RWPE1 (cell line): ENCODE measurements at regions not wholly inside any gene's neighbourhood (a gene's known extent, or its start where the extent isn't known, plus 50 kb on each side); places are given as distances from the start of the nearest gene placed in this dataset.

Source experiments
- CTCF ChIA-PET: fragments of 350-600 bp; sonication (Branson Sonifier 250); formaldehyde crosslinking; extraction: SDS; loops from one replicate; lab custom pipeline; 2021; lab: Yijun Ruan, JAX
- POLR2A ChIA-PET: fragments of 400-600 bp; formaldehyde crosslinking; extraction: SDS; loops from one replicate; lab custom pipeline; 2020; ENCODE audit warnings: antibody characterized with exemption; ENCODE audit not compliant: low non-redundant PET; lab: Yijun Ruan, JAX
- DNase-seq: peaks from one replicate; pipeline ENCODE4 v3.0.0; 2012; ENCODE audit warnings: low spot score
- H3K27ac ChIP-seq: fragments of 450-650 bp; 2 replicates; pipeline ENCODE4 v1.5.1; 2017
- TF ChIP-seq, protein P1 (sequence below): fragments of 450-650 bp; conservative IDR thresholded peaks from 2 replicates; pipeline ENCODE4 v1.5.1; 2017; ENCODE audit warnings: low read depth, mild to moderate bottlenecking

DNA sequence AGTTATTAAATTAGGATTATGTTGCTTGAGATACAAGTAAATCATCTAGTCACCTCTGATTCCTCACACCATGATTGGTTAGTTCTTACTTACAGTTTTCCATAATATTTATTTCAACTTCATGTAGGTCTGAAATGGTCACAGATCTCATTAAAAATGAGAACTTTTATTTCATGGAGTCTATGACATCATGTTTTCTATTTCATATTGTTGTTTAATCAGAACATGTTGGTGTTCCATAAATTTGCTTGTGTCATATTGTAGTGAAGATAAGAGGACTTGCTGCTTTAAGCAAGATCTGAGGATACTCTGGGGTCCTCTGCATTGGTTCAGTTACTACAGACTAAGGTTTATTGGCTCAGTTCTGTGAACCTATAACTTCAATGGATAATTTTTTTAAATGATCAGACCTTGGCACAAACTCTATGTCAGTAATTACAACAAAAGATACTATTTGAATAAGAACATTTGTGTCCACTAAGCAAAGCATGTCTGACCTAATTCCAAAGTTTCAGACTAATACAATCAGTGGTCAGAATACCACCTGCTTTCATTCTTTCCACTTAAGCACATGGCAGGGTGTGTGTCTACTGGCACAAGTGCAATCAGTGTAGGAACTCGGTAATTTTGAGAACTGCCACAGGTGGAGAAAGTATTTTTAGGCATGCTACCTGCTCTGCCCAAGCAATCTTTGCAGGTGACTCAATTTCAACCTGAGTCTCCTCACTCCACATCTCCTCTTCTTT, 68.5 kb downstream of the CCDC71L start:
- no peak overlapping the region for H3K27ac ChIP-seq
- POLR2A ChIA-PET, result no interaction called here
- no peak for DNase-seq
- CTCF ChIA-PET, result interaction anchor here (0.6 kb wide), 1 partner anchor 67 kb away, joined by 3 read pairs; no protein-coding TSS in a partner anchor
- TF ChIP-seq, protein P1, sequence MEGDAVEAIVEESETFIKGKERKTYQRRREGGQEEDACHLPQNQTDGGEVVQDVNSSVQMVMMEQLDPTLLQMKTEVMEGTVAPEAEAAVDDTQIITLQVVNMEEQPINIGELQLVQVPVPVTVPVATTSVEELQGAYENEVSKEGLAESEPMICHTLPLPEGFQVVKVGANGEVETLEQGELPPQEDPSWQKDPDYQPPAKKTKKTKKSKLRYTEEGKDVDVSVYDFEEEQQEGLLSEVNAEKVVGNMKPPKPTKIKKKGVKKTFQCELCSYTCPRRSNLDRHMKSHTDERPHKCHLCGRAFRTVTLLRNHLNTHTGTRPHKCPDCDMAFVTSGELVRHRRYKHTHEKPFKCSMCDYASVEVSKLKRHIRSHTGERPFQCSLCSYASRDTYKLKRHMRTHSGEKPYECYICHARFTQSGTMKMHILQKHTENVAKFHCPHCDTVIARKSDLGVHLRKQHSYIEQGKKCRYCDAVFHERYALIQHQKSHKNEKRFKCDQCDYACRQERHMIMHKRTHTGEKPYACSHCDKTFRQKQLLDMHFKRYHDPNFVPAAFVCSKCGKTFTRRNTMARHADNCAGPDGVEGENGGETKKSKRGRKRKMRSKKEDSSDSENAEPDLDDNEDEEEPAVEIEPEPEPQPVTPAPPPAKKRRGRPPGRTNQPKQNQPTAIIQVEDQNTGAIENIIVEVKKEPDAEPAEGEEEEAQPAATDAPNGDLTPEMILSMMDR, result no peak

- no peak for DNase-seq
- ChIA-PET POLR2A (no interaction called here), CTCF (no interaction called here)
- no peak overlapping the region for H3K27ac ChIP-seq
- TF ChIP-seq, protein P1, result no peak
Observed at GRCh38 chr7:106591146-106591545, 69.8 kb downstream of the CCDC71L start.

DNA sequence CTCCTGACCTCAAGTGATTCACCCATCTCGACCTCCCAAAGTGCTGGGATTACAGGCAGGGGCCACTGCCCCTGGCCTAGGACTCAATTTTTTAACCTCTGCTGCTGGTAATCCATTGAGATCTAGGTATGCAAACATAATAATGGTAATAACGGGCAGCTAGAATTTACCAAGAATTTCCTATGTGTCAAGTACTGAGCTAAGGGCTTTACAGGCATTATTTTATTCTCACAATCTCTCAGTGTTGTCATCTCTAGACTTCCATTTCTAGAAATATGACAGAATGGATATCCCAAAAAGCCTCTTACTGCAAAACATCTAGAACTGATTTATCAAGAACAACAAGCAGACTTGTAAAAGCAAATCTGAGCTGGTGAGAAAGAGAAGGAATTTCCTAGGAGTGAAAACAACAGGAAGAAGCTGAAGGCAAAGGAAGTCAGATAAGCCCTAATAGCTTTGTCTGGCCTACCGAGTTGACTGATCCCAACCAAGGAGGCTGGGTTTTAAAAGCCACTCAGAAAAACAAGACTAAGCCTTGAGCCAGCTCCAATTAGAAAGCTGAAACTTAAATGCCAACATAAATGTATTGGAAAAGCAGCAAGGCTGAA, 70.6 kb downstream of the CCDC71L start:
- POLR2A ChIA-PET, result no interaction called here

GRCh38 chr7:106589198-106589879, 71.6 kb downstream of the CCDC71L start:
- CTCF ChIA-PET, result interaction anchor here (0.6 kb wide), 1 partner anchor 71 kb away, joined by 3 read pairs; no protein-coding TSS in a partner anchor
- POLR2A ChIA-PET, result no interaction called here
- TF ChIP-seq, protein P1, result no peak
- no peak overlapping the region for H3K27ac ChIP-seq
- DNase-seq, result no peak

More for the DNA sequence above, 70.6 kb downstream of the CCDC71L start:
- TF ChIP-seq, protein P1, result no peak
- CTCF ChIA-PET, result no interaction called here
- no peak for DNase-seq
- no peak overlapping the region for H3K27ac ChIP-seq

- no peak overlapping the region for H3K27ac ChIP-seq
- ChIA-PET POLR2A (no interaction called here), CTCF (interaction anchor here (0.6 kb wide), 1 partner anchor 72 kb away, joined by 3 read pairs; no protein-coding TSS in a partner anchor)
- no peak for DNase-seq
- TF ChIP-seq, protein P1, result no peak
Observed at GRCh38 chr7:106588422-106589197, 72.3 kb downstream of the CCDC71L start.
